Glutamatergic neuron (in vitro differentiated cells): ENCODE measurements at regions not wholly inside any gene's neighbourhood (a gene's known extent, or its start where the extent isn't known, plus 50 kb on each side); places are given as distances from the start of the nearest gene placed in this dataset.
A peak's percentile ranks its signal among the peaks of the same experiment; 100 is the strongest.

ENCODE experiments used
- DNase-seq: peaks from one replicate; pipeline ENCODE4 v3.0.0; 2022
- H3K27ac Mint-ChIP-seq: one replicate; pipeline ENCODE4 v1.8.0; 2020; ENCODE audit warnings: mild to moderate bottlenecking, mixed read lengths, inconsistent platforms; ENCODE audit not compliant: unreplicated experiment
- H3K27me3 Mint-ChIP-seq: one replicate; pipeline ENCODE4 v1.8.0; 2020; ENCODE audit warnings: mild to moderate bottlenecking, moderate library complexity, mixed read lengths, inconsistent platforms; ENCODE audit not compliant: unreplicated experiment
- H3K36me3 Mint-ChIP-seq: one replicate; pipeline ENCODE4 v1.8.0; 2020; ENCODE audit warnings: mild to moderate bottlenecking, mixed read lengths, inconsistent platforms; ENCODE audit not compliant: unreplicated experiment
- H3K4me1 Mint-ChIP-seq: one replicate; pipeline ENCODE4 v1.8.0; 2020; ENCODE audit warnings: mild to moderate bottlenecking, low read depth, mixed read lengths, inconsistent platforms; ENCODE audit not compliant: unreplicated experiment
- H3K4me3 Mint-ChIP-seq: one replicate; pipeline ENCODE4 v1.8.0; 2020; ENCODE audit warnings: mild to moderate bottlenecking, mixed read lengths, inconsistent platforms; ENCODE audit not compliant: unreplicated experiment
- H3K9me3 Mint-ChIP-seq: one replicate; pipeline ENCODE4 v1.8.0; 2020; ENCODE audit warnings: mild to moderate bottlenecking, moderate library complexity, mixed read lengths, inconsistent platforms; ENCODE audit not compliant: unreplicated experiment
- CTCF ChIP-seq: fragments of 200-600 bp; sonication (generic); IDR thresholded peaks from one replicate; pipeline ENCODE4 v1.5.0; 2021; ENCODE audit not compliant: partially characterized antibody, unreplicated experiment

- H3K4me3 Mint-ChIP-seq: no peak overlapping the region
Observed at GRCh38 chr1:25037174-25038074, 107.3 kb upstream of the RUNX3 start.

DNA sequence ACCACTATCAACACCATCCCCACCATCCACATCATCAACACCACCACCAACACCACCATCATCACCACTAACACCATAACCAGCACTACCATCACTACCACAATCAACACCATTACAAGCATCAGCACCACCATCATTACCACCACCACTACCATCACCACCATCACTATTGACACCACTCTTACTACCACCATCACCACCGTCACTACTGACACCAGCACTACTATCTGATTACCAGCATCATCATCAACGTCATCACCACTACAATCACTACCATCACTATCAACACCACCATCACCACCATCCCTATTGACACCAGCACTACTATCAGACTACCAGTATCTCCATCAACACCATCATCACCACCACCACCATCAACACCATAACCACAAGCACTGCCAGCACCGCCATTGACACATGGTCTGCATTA lies 106.1 kb upstream of the RUNX3 start:
- Mint-ChIP-seq H3K27ac (no peak overlapping the region), H3K4me3 (no peak overlapping the region), H3K4me1 (no peaks in the 10 kb centered on the region), H3K27me3 (peaks cover 10% of the 10 kb centered on the region), H3K36me3 (no peaks in the 10 kb centered on the region), H3K9me3 (peaks cover 3% of the 10 kb centered on the region)
- TF ChIP-seq CTCF: no peak
- no peak for DNase-seq

More at GRCh38 chr1:25037174-25038074, 107.3 kb upstream of the RUNX3 start:
- Mint-ChIP-seq H3K4me1 (no peaks in the 10 kb centered on the region), H3K9me3 (peaks cover 3% of the 10 kb centered on the region), H3K36me3 (no peaks in the 10 kb centered on the region), H3K27me3 (peaks cover 10% of the 10 kb centered on the region), H3K27ac (no peak overlapping the region)
- TF ChIP-seq CTCF: peak; percentile 74
- peak; percentile 74 for DNase-seq

GRCh38 chr1:25035523-25036116 lies 105.5 kb upstream of the RUNX3 start:
- no peak overlapping the region for H3K4me3 Mint-ChIP-seq
- peaks cover 3% of the 10 kb centered on the region for H3K9me3 Mint-ChIP-seq
- no peak overlapping the region for H3K27ac Mint-ChIP-seq
- no peak for TF ChIP-seq CTCF
- H3K27me3 Mint-ChIP-seq: peaks cover 6% of the 10 kb centered on the region
- no peak for DNase-seq
- H3K4me1 Mint-ChIP-seq: no peaks in the 10 kb centered on the region
- H3K36me3 Mint-ChIP-seq: no peaks in the 10 kb centered on the region

- Mint-ChIP-seq H3K4me3 (no peak overlapping the region), H3K27me3 (peaks cover 6% of the 10 kb centered on the region), H3K9me3 (peaks cover 3% of the 10 kb centered on the region), H3K4me1 (no peaks in the 10 kb centered on the region), H3K27ac (no peak overlapping the region), H3K36me3 (no peaks in the 10 kb centered on the region)
- no peak for TF ChIP-seq CTCF
- no peak for DNase-seq
Observed at GRCh38 chr1:25034736-25035522, 104.9 kb upstream of the RUNX3 start.
